HG03097 (cell line): ENCODE measurements at regions not wholly inside any gene's neighbourhood (a gene's known extent, or its start where the extent isn't known, plus 50 kb on each side); places are given as distances from the start of the nearest gene placed in this dataset.

Experiments used
- ATAC-seq: cut with Tn5 transposase; IDR thresholded peaks from one replicate; pipeline ENCODE4 v1.9.1; 2021; ENCODE audit not compliant: unreplicated experiment, low FRiP score

DNA sequence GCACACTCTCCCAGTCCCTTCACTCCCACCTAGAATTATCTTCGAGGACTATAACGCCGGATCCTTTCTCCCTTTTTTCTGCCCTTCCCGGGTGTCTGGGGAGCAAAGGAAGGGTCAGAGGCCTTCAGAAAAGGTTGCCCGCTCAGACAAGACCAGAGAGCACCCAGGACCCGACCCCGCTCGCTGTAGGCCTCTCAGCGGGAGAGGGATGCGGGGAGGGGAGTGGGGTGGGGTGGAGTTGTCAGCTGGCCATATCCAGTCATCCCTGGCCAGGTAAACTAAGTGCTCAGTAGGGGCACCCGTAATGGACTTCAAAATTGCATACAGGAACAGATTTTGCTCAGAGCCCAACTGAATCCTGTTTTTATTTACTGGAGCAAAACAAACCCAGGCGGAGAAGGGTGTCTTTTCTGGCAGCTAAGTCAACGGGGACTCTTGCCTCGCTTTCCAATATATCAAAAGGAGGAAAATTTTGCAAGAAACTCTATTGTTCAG, 65.0 kb downstream of the NOL4 start:
- ATAC-seq, result no peak

DNA sequence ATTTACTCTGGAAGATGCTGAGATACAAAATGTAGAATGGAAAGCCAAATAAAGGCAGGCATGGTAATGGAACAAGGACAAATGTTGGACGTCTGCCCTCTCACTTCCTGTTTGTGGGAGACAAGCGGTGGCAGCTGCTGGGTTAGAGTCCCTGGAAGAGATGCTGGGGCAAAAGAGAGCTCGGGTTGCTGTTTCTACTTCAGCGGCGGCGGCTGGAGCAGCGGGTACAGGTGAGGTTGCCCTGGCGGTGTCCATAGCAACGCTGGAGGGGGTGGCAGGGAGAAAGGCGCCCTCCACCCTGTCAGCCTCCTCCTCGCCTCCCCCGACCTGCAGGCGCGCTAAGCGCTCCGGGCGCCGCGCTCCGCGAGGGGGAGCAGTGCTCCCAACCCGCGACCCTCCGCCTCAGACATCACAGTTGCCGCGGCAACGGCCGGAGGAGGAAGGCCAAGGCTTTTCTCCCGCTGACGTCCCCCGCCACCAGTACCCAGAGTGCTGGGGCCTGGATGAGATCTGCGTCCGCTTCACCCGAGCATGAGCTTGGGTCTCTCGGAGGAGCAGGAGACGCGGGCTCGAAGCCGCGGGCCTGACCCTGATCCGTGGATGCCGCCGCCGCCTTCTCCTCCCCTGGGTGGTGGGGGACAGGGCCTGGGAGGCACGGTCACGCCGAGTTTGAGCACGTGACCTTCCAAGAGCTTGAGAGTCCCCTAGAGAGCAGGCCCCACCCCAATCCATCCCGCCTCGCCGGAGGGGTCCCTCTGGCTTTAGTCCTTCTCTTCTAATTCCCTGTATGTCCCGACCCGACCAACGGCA, 65.6 kb downstream of the NOL4 start:
- ATAC-seq, result no peak

DNA sequence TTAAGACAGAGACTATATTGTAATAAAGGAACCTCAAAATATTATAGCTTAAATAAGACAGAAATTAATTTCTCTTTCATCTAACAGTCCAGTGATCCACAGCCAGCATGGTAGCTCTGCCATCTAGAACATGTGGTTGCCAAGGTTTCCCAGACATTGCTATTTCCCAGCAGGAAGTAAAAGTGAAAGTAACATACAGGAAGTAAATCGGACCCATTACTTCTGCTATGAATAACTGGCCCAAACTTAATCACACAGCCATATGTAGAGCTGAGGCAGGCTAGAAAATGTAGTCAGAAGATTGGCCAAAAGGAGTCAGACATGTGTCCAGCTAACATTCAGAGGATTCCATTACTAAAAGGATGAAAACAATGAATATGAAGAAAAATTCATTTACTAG, 71.0 kb downstream of the NOL4 start:
- no peak for ATAC-seq

GRCh38 chr18:34131006-34131405, 93.7 kb downstream of the NOL4 start:
- ATAC-seq, result no peak

- ATAC-seq, result no peak
Observed at GRCh38 chr18:34128436-34128835, 96.3 kb downstream of the NOL4 start.

DNA sequence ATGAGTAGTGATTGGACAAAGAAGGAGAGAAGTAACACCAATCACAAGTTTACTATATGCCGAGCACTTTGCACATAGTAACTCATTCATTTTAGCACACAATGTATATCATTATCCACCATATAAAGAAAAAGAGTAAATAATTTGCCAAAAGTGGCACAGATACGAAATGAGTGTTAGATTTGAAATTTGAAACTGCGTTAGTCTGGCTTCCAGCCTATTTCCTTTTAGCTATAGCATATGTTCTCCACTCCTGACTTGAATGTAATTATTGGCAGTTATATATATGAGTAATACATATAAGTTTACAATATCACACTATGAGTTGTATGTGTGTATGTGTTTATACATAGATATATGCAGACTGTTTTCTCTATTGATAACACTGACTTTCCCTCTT, 98.6 kb downstream of the NOL4 start:
- no peak for ATAC-seq

DNA sequence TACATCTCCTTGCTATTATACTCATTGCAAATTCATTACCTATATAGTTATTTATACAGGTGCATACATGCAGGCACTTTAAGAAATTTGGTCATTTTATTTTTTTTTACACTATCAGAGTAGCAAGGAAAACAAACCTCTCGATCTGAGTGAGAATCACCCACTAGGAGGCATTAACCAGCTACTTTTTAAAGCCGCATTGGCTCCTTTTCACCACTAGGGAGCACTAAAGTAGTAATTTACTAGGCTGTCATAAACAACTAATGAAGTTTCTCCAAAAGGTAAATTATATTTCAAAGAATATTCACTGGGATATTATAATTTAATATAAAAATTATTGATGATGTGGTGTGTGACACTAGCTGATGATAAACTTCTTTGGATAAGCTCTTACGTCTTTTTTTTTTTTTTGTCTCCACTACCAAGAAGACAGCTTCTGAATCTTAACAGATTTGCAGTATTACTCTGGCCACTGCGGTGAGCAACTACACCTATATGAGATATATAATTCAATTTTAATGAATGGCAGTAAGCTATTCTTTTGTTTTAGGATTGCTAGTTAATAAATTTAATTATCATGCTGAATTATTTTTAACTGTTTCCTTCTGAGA, 101.9 kb downstream of the NOL4 start:
- ATAC-seq, result peak; percentile 89

DNA sequence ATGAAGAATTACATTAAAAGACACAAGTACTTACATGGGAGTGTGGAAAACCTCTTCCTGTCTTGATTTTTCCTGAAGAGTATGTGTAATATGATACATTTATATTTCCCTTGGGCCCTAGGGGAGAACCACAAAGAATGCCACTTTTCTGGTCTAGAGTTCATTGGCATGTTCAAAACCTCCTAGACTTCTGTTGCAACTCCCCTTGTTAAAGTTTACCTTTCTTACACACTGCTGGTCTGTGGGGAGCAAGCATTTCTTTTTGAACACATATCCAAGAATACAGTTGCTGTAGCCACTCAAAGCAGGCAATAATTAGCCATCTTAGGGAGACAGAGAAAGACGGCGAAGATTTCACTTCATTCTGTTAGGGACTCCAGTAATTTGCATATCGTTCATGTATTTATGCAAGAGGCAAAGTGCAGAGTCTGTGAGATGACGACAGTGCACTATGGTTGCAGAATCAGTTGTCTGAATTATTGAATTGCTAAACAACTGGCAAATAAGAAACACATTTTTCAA, 103.5 kb downstream of the NOL4 start:
- ATAC-seq, result no peak

DNA sequence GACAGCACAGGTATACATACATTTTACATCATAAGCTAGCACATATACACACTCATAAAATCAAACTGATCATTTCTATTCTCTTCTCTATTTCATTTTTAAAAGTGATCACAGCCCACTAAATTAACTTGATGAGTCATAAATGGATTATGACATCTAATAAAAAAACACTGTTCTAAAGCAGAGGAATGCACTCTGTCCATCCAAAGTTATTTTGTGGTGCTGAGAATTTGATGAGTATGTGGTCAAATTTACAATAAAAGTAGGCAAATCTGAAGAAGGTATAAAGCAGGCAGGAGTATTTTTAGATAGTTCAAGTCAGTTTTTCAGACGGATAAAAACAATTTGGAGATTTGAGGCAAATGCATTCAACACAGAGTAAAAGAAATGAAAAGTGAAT, 104.4 kb downstream of the NOL4 start:
- ATAC-seq, result no peak

DNA sequence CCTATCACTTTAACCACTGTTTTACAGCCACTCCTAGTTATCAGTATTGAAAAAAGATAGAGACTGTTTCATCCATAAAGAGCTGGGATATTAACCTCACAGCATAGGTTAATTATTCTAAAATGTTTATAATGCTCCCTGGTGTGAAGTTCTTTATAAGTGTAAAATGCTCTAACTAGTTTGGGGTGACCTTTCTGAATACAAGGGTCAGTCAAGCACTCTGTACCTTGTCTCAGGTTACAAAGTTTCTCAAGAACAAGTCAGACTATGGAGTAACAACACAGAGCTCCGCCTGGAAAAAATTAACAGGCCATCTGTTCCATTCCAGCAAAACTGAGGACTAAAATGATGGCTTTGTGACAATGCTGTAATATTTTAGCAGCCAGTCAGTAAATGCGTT, 107.4 kb downstream of the NOL4 start:
- no peak for ATAC-seq

DNA sequence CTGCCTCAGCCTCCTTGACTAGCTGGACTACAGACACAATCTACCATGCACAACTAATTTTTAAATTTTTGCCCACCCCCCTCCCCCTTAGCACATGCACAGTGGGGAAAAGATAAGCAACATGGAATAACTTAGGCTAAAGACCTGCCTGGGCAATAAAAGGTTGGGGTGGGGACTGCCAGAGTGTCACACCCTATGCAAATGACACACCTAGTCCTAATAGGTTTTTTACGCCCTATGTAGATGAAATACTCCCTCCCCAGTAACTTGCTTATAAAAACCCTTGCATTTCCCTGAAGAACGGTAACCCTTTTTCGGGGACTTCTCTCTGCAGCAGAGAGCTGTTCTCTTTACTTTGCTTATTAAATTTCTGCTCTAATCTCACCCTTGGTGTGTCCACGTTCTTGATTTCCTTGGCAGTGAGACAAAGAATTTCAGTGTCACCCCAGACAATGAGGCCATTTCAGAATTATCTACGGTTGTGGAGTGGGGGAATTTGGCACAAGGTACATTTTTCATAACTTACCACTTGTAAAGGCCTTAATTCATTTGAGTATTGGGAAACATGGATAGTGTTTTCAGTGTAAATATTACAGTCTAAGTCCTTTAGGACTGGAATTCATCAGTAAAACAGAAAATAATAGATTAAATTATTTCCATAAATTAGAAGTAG, 109.2 kb downstream of the NOL4 start:
- ATAC-seq, result no peak

DNA sequence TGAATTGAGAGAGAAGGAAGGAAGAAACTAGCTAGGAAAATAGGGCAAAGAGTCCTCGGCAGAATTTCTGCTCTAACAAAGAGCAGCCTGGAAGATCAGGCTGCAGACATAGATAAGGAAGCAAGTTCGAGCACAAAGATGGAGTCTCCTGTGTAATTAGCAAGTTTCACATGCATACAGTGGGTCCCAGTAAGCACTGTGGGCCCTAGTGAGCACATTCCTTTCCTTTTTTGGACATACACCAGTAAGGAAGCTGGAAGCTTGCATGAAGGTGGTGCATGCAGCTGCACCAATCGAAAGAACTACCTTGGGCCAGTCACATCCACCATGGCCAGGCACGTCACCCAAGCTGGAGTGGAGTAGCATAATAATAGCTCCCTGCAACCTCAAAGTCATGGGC, 109.7 kb downstream of the NOL4 start:
- ATAC-seq, result no peak

DNA sequence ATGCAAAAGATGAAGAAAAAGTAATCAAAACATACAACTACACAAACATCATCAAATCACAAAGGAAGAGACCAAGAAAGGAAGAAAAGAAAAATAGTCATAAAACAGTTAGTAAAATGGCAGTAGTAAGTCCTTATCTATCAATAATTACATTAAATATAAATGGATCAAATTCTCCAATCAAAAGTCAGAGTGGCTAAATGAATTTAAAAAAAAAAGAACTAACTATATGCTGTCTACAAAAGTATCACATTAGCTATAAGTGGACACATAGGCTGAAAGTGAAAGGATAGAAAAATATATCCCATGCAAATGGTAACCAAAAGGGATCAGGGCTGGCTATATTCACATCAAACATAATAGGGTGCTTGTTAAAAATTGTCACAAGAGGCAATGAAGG, 116.5 kb downstream of the NOL4 start:
- ATAC-seq, result no peak

DNA sequence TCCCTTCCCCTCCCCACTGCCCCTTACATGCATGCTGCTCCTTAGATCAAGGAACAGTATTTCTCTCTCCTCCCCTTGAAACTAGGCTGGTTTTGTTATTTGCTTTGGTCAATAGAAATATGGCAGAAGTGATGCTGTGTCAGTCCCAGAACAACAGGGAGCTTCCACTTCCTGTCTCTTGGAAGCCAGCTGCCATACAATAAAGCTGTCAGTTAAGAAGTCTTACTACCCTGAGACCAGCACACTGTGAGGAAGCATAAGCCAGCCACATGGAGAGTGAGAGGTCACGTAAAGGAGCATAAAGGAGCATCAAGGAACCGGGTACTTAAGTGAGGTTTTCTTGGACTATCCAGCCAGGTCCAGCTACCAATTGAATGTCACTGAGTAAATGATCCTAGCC, 126.6 kb downstream of the NOL4 start:
- ATAC-seq, result no peak

- ATAC-seq, result no peak
Observed at GRCh38 chr18:34097312-34097711, 127.4 kb downstream of the NOL4 start.

- no peak for ATAC-seq
Observed at GRCh38 chr18:34094148-34094547, 130.6 kb downstream of the NOL4 start.

GRCh38 chr18:34092796-34093195, 131.9 kb downstream of the NOL4 start:
- no peak for ATAC-seq

GRCh38 chr18:34086370-34086769, 138.3 kb downstream of the NOL4 start:
- no peak for ATAC-seq

GRCh38 chr18:34085140-34085739, 139.5 kb downstream of the NOL4 start:
- no peak for ATAC-seq

DNA sequence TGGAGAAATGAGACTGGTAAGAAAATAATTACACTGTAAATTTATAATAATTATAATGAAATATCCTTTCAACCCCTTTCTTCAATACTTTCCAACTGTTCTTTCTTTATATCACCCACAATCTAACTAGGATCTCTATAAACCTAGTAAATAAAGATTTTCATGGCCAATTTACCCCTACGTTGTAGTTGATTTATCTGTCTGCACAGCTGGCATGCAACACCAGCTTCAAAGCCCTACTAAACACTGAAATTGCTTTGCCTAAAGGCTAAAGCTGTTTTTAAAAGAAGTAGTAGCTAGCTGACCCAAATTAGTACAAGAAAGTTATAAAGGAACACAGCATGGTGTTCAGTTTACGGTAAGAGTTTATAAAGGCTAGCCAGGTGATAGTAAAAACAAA, 140.1 kb downstream of the NOL4 start:
- ATAC-seq, result no peak

- ATAC-seq, result no peak
Observed at GRCh38 chr18:34083910-34084535, 140.7 kb downstream of the NOL4 start.
